ENCODE measurements at regions not wholly inside any gene's neighbourhood (a gene's known extent, or its start where the extent isn't known, plus 50 kb on each side); places are given as distances from the start of the nearest gene placed in this dataset.

- TF ChIP-seq TOX (CRISPR knock-in tag; IDR thresholded peaks at IDR 0.05; ENCODE audit: borderline replicate concordance): no peak
- TF ChIP-seq ARNTL (CRISPR knock-in tag; IDR thresholded peaks at IDR 0.05; ENCODE audit: borderline replicate concordance, low read depth): no peak
- no peak for TF ChIP-seq ZFP30 (CRISPR knock-in tag; IDR thresholded peaks at IDR 0.05)
- TF ChIP-seq ISL1 (CRISPR knock-in tag; IDR thresholded peaks at IDR 0.05): no peak
Observed at GRCh38 chr1:189962181-189962580, 515.5 kb downstream of the BRINP3 start (continued).

- TF ChIP-seq ZNF8 (CRISPR knock-in tag; IDR thresholded peaks at IDR 0.05): no peak
- TF ChIP-seq ZNF565 (CRISPR knock-in tag; conservative IDR thresholded peaks at IDR 0.05; ENCODE audit: low read depth): no peak
- TF ChIP-seq, protein P1, sequence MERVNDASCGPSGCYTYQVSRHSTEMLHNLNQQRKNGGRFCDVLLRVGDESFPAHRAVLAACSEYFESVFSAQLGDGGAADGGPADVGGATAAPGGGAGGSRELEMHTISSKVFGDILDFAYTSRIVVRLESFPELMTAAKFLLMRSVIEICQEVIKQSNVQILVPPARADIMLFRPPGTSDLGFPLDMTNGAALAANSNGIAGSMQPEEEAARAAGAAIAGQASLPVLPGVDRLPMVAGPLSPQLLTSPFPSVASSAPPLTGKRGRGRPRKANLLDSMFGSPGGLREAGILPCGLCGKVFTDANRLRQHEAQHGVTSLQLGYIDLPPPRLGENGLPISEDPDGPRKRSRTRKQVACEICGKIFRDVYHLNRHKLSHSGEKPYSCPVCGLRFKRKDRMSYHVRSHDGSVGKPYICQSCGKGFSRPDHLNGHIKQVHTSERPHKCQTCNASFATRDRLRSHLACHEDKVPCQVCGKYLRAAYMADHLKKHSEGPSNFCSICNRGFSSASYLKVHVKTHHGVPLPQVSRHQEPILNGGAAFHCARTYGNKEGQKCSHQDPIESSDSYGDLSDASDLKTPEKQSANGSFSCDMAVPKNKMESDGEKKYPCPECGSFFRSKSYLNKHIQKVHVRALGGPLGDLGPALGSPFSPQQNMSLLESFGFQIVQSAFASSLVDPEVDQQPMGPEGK (CRISPR knock-in tag; IDR thresholded peaks at IDR 0.05; ENCODE audit: borderline replicate concordance): no peak
- peak; percentile 23; the same call in 1 of the 2 replicates for TF ChIP-seq TOX (CRISPR knock-in tag; IDR thresholded peaks at IDR 0.05; ENCODE audit: borderline replicate concordance)
- peak; percentile 92 for TF ChIP-seq ISL1 (CRISPR knock-in tag; IDR thresholded peaks at IDR 0.05)
- TF ChIP-seq ZFP3 (CRISPR knock-in tag; IDR thresholded peaks at IDR 0.05): no peak
- TF ChIP-seq CSRNP3 (CRISPR knock-in tag; IDR thresholded peaks at IDR 0.05): no peak
- no peak for TF ChIP-seq GLIS3 (CRISPR knock-in tag; IDR thresholded peaks at IDR 0.05)
- no peak; the same call in 2 of the 3 replicates for ATAC-seq
Observed at GRCh38 chr1:189970331-189971230, 507.1 kb downstream of the BRINP3 start.

- TF ChIP-seq ZFP3 (CRISPR knock-in tag; IDR thresholded peaks at IDR 0.05) (no peak), ISL1 (CRISPR knock-in tag; IDR thresholded peaks at IDR 0.05) (no peak), ARNTL (CRISPR knock-in tag; IDR thresholded peaks at IDR 0.05; ENCODE audit: borderline replicate concordance, low read depth) (no peak), ZFP30 (CRISPR knock-in tag; IDR thresholded peaks at IDR 0.05) (no peak), CSDC2 (CRISPR knock-in tag; IDR thresholded peaks at IDR 0.05) (no peak), CREB5 (CRISPR knock-in tag; IDR thresholded peaks at IDR 0.05; ENCODE audit: low read depth) (no peak), ESRRG (CRISPR knock-in tag; IDR thresholded peaks at IDR 0.05) (no peak), CSRNP3 (CRISPR knock-in tag; IDR thresholded peaks at IDR 0.05) (no peak), ZNF70 (CRISPR knock-in tag; IDR thresholded peaks at IDR 0.05) (no peak), BACH2 (CRISPR knock-in tag; IDR thresholded peaks at IDR 0.05; ENCODE audit: borderline replicate concordance) (no peak), ZC3H10 (CRISPR knock-in tag; IDR thresholded peaks at IDR 0.05) (no peak), SNAI2 (CRISPR knock-in tag; IDR thresholded peaks at IDR 0.05) (no peak), OSR1 (CRISPR knock-in tag; IDR thresholded peaks at IDR 0.05) (no peak), GLIS3 (CRISPR knock-in tag; IDR thresholded peaks at IDR 0.05) (no peak)
- TF ChIP-seq, protein P1 (CRISPR knock-in tag; IDR thresholded peaks at IDR 0.05; ENCODE audit: borderline replicate concordance): no peak
- ATAC-seq: no peak
Observed at GRCh38 chr1:189971656-189972055, 506.0 kb downstream of the BRINP3 start.

DNA sequence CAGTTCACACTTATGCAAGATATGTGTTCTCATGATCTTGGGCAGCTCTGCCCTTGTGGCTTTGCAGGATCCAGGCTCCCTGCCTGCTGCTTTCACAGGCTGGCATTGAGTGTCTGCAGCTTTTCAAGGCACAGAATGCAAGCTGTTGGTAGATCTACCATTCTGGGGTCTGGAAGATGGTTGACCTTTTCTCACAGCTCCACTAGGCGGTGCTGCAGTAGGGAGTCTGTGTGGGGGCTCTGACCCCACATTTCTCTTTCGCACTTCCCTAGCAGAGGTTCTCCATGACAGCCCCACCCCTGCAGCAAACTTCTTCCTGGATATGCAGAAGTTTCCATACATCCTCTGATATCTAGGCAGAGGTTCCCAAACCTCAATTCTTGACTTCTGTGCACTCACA lies 500.5 kb downstream of the BRINP3 start:
- no peak for ATAC-seq
- TF ChIP-seq, protein P2, sequence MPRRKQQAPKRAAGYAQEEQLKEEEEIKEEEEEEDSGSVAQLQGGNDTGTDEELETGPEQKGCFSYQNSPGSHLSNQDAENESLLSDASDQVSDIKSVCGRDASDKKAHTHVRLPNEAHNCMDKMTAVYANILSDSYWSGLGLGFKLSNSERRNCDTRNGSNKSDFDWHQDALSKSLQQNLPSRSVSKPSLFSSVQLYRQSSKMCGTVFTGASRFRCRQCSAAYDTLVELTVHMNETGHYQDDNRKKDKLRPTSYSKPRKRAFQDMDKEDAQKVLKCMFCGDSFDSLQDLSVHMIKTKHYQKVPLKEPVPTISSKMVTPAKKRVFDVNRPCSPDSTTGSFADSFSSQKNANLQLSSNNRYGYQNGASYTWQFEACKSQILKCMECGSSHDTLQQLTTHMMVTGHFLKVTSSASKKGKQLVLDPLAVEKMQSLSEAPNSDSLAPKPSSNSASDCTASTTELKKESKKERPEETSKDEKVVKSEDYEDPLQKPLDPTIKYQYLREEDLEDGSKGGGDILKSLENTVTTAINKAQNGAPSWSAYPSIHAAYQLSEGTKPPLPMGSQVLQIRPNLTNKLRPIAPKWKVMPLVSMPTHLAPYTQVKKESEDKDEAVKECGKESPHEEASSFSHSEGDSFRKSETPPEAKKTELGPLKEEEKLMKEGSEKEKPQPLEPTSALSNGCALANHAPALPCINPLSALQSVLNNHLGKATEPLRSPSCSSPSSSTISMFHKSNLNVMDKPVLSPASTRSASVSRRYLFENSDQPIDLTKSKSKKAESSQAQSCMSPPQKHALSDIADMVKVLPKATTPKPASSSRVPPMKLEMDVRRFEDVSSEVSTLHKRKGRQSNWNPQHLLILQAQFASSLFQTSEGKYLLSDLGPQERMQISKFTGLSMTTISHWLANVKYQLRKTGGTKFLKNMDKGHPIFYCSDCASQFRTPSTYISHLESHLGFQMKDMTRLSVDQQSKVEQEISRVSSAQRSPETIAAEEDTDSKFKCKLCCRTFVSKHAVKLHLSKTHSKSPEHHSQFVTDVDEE (CRISPR knock-in tag; IDR thresholded peaks at IDR 0.05): no peak
- TF ChIP-seq CREB5 (CRISPR knock-in tag; IDR thresholded peaks at IDR 0.05; ENCODE audit: low read depth) (no peak), ZFP30 (CRISPR knock-in tag; IDR thresholded peaks at IDR 0.05) (no peak), ARNTL (CRISPR knock-in tag; IDR thresholded peaks at IDR 0.05; ENCODE audit: borderline replicate concordance, low read depth) (no peak), ESRRG (CRISPR knock-in tag; IDR thresholded peaks at IDR 0.05) (no peak), CSDC2 (CRISPR knock-in tag; IDR thresholded peaks at IDR 0.05) (no peak), TCF4 (CRISPR knock-in tag; IDR thresholded peaks at IDR 0.05; ENCODE audit: borderline replicate concordance) (no peak), ZFP3 (CRISPR knock-in tag; IDR thresholded peaks at IDR 0.05) (no peak), TOX (CRISPR knock-in tag; IDR thresholded peaks at IDR 0.05; ENCODE audit: borderline replicate concordance) (no peak)

All from SK-N-SH treated with all-trans-retinoic acid at 6 μM for 48 hours (cell line).